ENCODE measurements at regions not wholly inside any gene's neighbourhood (a gene's known extent, or its start where the extent isn't known, plus 50 kb on each side); places are given as distances from the start of the nearest gene placed in this dataset.

- TF ChIP-seq CTCF (IDR thresholded peaks at IDR 0.05) (no peak), POLR2A (IDR thresholded peaks at IDR 0.05) (no peak), POLR2AphosphoS5 (IDR thresholded peaks at IDR 0.05) (no peak)
Observed at GRCh38 chr10:130749911-130750310, 561.6 kb downstream of the TCERG1L start.
